Smooth muscle cell (in vitro differentiated cells): ENCODE measurements at regions not wholly inside any gene's neighbourhood (a gene's known extent, or its start where the extent isn't known, plus 50 kb on each side); places are given as distances from the start of the nearest gene placed in this dataset.

Experiments
- DNase-seq: peaks from one replicate; lab custom pipeline; 2025; ENCODE audit not compliant: unreplicated experiment; lab: John Stamatoyannopoulos, UW
- H2AFZ ChIP-seq: fragments of 200-600 bp; sonication (generic); 2 replicates; pipeline ENCODE4 v1.6.0; 2016; ENCODE audit warnings: antibody characterized with exemption, low read depth, mild to moderate bottlenecking
- H3F3A ChIP-seq: fragments of 200-600 bp; sonication (generic); 2 replicates; pipeline ENCODE4 v1.6.0; 2017; ENCODE audit warnings: antibody characterized with exemption, low read depth
- H3K27ac ChIP-seq: fragments of 200-600 bp; sonication (generic); 2 replicates; pipeline ENCODE4 v1.5.1; 2016; ENCODE audit warnings: low read depth, mild to moderate bottlenecking
- H3K27me3 ChIP-seq: fragments of 200-600 bp; sonication (generic); 2 replicates; pipeline ENCODE4 v1.6.1; 2016; ENCODE audit warnings: low read depth, mild to moderate bottlenecking
- H3K36me3 ChIP-seq: fragments of 200-600 bp; sonication (generic); 2 replicates; pipeline ENCODE4 v1.5.1; 2016; ENCODE audit warnings: low read depth
- H3K4me1 ChIP-seq: fragments of 200-600 bp; sonication (generic); 2 replicates; pipeline ENCODE4 v1.5.1; 2016; ENCODE audit warnings: low read depth
- H3K4me2 ChIP-seq: fragments of 200-600 bp; sonication (generic); 2 replicates; pipeline ENCODE4 v1.6.0; 2016; ENCODE audit warnings: mild to moderate bottlenecking
- H3K4me3 ChIP-seq: fragments of 200-600 bp; sonication (generic); 2 replicates; pipeline ENCODE4 v1.5.1; 2016; ENCODE audit warnings: mild to moderate bottlenecking
- H3K79me2 ChIP-seq: fragments of 200-600 bp; sonication (generic); 2 replicates; pipeline ENCODE4 v1.6.0; 2016; ENCODE audit warnings: low read depth, mild to moderate bottlenecking
- H3K9ac ChIP-seq: fragments of 200-600 bp; sonication (generic); 2 replicates; pipeline ENCODE4 v1.6.0; 2016; ENCODE audit warnings: low read depth
- H3K9me3 ChIP-seq: fragments of 200-600 bp; sonication (generic); replicated peaks from 2 replicates; pipeline ENCODE4 v1.5.1; 2016; ENCODE audit warnings: low read depth
- H4K20me1 ChIP-seq: fragments of 200-600 bp; sonication (generic); 2 replicates; pipeline ENCODE4 v1.6.0; 2016; ENCODE audit warnings: low read depth
- WGBS: methylation state at CpG from one replicate; pipeline ENCODE4 v1.1.7; 2016; ENCODE audit warnings: low lambda C conversion rate; 5-methylcytosine and 5-hydroxymethylcytosine counted together
- TF ChIP-seq, protein P1 (sequence below): fragments of 200-600 bp; sonication (generic); IDR thresholded peaks from 2 replicates; pipeline ENCODE4 v1.5.1; 2017; ENCODE audit warnings: borderline replicate concordance, mild to moderate bottlenecking, antibody characterized with exemption; ENCODE audit not compliant: insufficient read depth, poor library complexity, severe bottlenecking

DNA sequence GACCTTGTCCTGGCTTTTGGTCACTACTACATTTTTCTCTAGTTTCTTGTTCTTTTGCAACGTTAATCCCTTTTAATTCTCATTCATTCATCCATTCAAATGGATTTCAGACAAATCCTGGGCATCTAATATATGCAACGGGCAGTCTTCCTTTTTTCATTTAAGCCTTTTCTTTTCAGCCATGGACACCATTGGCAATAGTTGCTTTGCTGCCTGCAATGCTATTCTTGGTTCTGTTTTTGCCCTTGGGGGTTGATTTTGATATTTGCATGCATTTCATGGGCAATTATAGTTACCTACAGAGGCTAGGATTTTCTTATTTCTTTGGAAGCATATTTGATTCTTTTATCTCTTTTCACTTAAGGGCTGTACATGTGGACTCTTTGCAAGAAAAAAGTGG, 180.5 kb upstream of the ARX start:
- H3K4me2 ChIP-seq: no peak overlapping the region
- no peaks in the 10 kb centered on the region for H3K4me1 ChIP-seq
- WGBS: 67% methylated on average over 2 of the region's 2 CpGs
- no peaks in the 10 kb centered on the region for H3K79me2 ChIP-seq
- H3K9ac ChIP-seq: no peak overlapping the region
- H3K27me3 ChIP-seq: no peaks in the 10 kb centered on the region
- TF ChIP-seq, protein P1, sequence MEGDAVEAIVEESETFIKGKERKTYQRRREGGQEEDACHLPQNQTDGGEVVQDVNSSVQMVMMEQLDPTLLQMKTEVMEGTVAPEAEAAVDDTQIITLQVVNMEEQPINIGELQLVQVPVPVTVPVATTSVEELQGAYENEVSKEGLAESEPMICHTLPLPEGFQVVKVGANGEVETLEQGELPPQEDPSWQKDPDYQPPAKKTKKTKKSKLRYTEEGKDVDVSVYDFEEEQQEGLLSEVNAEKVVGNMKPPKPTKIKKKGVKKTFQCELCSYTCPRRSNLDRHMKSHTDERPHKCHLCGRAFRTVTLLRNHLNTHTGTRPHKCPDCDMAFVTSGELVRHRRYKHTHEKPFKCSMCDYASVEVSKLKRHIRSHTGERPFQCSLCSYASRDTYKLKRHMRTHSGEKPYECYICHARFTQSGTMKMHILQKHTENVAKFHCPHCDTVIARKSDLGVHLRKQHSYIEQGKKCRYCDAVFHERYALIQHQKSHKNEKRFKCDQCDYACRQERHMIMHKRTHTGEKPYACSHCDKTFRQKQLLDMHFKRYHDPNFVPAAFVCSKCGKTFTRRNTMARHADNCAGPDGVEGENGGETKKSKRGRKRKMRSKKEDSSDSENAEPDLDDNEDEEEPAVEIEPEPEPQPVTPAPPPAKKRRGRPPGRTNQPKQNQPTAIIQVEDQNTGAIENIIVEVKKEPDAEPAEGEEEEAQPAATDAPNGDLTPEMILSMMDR: no peak
- no peaks in the 10 kb centered on the region for H3K9me3 ChIP-seq
- H3K36me3 ChIP-seq: no peaks in the 10 kb centered on the region
- H2AFZ ChIP-seq: no peak overlapping the region
- H4K20me1 ChIP-seq: no peaks in the 10 kb centered on the region
- no peak overlapping the region for H3K4me3 ChIP-seq
- no peaks in the 10 kb centered on the region for H3F3A ChIP-seq
- H3K27ac ChIP-seq: no peak overlapping the region
- no peak for DNase-seq

DNA sequence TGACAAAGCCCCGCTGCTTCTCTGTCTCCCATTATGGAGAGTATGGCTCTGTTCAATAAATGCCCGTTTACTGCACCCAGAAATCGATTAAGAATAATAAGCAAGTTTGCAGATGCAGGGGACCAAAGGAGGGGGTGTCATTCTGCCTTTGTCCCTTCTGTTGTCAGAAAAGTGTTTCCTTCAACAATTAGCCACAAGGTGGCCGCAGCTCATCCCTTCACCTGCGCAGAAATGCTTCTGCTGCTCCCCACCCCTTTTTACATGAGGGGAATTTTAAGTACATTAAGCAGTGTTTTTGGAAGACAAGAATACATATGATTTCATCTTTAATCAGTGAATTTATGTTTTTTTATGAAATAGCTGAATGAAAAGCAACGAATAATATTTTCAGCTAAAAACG, 175.6 kb upstream of the ARX start:
- TF ChIP-seq, protein P1: no peak
- H3F3A ChIP-seq: no peaks in the 10 kb centered on the region
- no peak overlapping the region for H3K4me3 ChIP-seq
- H4K20me1 ChIP-seq: no peaks in the 10 kb centered on the region
- no peak overlapping the region for H3K27ac ChIP-seq
- H3K79me2 ChIP-seq: no peaks in the 10 kb centered on the region
- no peaks in the 10 kb centered on the region for H3K36me3 ChIP-seq
- DNase-seq: no peak
- no peak overlapping the region for H2AFZ ChIP-seq
- H3K9ac ChIP-seq: no peak overlapping the region
- no peaks in the 10 kb centered on the region for H3K4me1 ChIP-seq
- H3K27me3 ChIP-seq: no peaks in the 10 kb centered on the region
- H3K9me3 ChIP-seq: no peaks in the 10 kb centered on the region
- H3K4me2 ChIP-seq: no peak overlapping the region
- 32% methylated on average over 7 of the region's 7 CpGs for WGBS

DNA sequence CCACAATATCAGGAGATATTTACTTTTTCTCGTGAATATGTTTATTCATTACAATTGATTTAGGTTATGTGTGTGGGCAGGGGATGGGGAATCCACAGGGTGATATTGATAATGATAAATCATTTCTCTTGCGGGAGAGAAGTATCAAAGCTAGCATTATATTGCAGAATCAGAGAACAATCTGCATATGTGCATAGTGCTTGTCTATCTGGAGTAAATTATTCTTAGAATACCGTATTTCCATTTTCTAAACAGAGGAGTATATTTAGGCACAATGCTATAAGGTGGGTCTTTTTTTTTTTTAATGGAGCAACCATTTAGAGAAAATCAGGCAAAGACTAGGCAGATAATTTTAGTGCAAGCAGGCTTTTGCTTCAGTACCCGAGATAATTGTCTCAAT, 166.0 kb upstream of the ARX start:
- H3K4me3 ChIP-seq: no peak overlapping the region
- TF ChIP-seq, protein P1: no peak
- H4K20me1 ChIP-seq: no peaks in the 10 kb centered on the region
- H3K27ac ChIP-seq: no peak overlapping the region
- no peaks in the 10 kb centered on the region for H3K4me1 ChIP-seq
- H3K4me2 ChIP-seq: no peak overlapping the region
- no peak overlapping the region for H2AFZ ChIP-seq
- no peaks in the 10 kb centered on the region for H3K27me3 ChIP-seq
- no peaks in the 10 kb centered on the region for H3K9me3 ChIP-seq
- no peaks in the 10 kb centered on the region for H3K36me3 ChIP-seq
- H3K79me2 ChIP-seq: no peaks in the 10 kb centered on the region
- no peak overlapping the region for H3K9ac ChIP-seq
- WGBS: 87% methylated on average over 4 of the region's 4 CpGs
- no peaks in the 10 kb centered on the region for H3F3A ChIP-seq
- no peak for DNase-seq

DNA sequence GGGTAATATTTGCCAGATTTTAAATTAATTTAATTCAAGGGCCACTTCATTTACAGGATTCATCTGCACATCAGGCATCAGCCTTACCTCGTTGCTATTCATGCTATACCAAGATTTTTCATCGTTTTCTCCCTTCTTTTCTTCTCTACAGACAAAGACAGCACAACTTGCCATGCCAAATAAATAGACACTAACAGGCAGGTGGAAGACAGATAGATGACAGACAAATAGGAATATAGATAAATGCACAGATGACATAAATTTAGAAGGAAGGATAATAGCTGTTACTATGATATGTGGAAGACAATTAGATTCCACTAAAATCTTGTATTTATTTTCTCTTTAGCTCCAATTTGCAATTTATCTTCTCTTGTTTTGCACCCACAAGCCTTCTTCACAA, 164.5 kb upstream of the ARX start:
- Histone ChIP-seq H3K27me3 (no peaks in the 10 kb centered on the region), H2AFZ (no peak overlapping the region), H3K79me2 (no peaks in the 10 kb centered on the region), H3K4me2 (no peak overlapping the region), H3F3A (no peaks in the 10 kb centered on the region), H3K27ac (no peak overlapping the region), H3K4me3 (no peak overlapping the region), H3K9ac (no peak overlapping the region), H4K20me1 (no peaks in the 10 kb centered on the region), H3K4me1 (no peaks in the 10 kb centered on the region), H3K36me3 (no peaks in the 10 kb centered on the region), H3K9me3 (no peaks in the 10 kb centered on the region)
- DNase-seq: no peak
- TF ChIP-seq, protein P1: no peak
- 72% methylated on average over 2 of the region's 2 CpGs for WGBS
